HCT116 (cell line): ENCODE measurements at regions not wholly inside any gene's neighbourhood (a gene's known extent, or its start where the extent isn't known, plus 50 kb on each side); places are given as distances from the start of the nearest gene placed in this dataset.

Source experiments
- ATAC-seq: fragments of 200-7000 bp; cut with Tn5 transposase; 2 replicates; pipeline ENCODE4 v1.9.1; 2020; ENCODE audit warnings: mild to moderate bottlenecking, moderate library complexity
- BruUV-seq: library from RNA; stranded (reverse); fragments of 400-500 nt; replicated peaks from 2 replicates; lab custom pipeline; 2021; lab: Mats Ljungman, UMichigan
- CTCF ChIA-PET: fragments of 300-600 bp; sonication (Branson Sonifier 250); formaldehyde crosslinking; loops from one replicate; lab custom pipeline; 2021; ENCODE audit warnings: antibody characterized with exemption; lab: Charles Lee
- POLR2A ChIA-PET: fragments of 300-600, 350-600 bp; sonication (Branson Sonifier 250); formaldehyde crosslinking; loops from one replicate; lab custom pipeline; 2021; ENCODE audit warnings: antibody characterized with exemption; lab: Charles Lee
- RAD21 ChIA-PET, 2 experiments: fragments of 300-600 bp; sonication (Branson Sonifier 250); formaldehyde crosslinking; loops; one replicate each; lab custom pipeline; 2023; ENCODE audit warnings: low total read pairs in 2 of 2; ENCODE audit not compliant: uncharacterized antibody in 2 of 2, unreplicated experiment in 2 of 2, low non-redundant PET in 1 of 2; lab: Charles Lee
- DNase-seq: peaks from one replicate; pipeline ENCODE4 v3.0.0-alpha.2; 2010; ENCODE audit warnings: low read depth, low spot score
- H2AFZ ChIP-seq: fragments of 200-600 bp; shearing (Covaris generic), sonication (generic); 2 replicates; pipeline ENCODE4 v1.6.1; 2017; ENCODE audit warnings: low read depth, mixed run types, mixed read lengths, antibody characterized with exemption, low read length; ENCODE audit not compliant: poor library complexity, severe bottlenecking
- H3K27ac ChIP-seq: 2 replicates; pipeline ENCODE4 v1.5.1; 2012; ENCODE audit warnings: low read depth, low read length
- H3K27me3 ChIP-seq: fragments of 200-600 bp; sonication (generic); 2 replicates; pipeline ENCODE4 v1.6.1; 2016; ENCODE audit warnings: mixed run types, low read length, mixed read lengths; ENCODE audit not compliant: insufficient read depth
- H3K36me3 ChIP-seq, 2 experiments: fragments of 200-500 bp in 1 of 2; fragments of 200-600 bp in 1 of 2; sonication (Bioruptor generic) in 1 of 2; sonication (generic) in 1 of 2; 2 replicates each; pipeline versions ENCODE4 v1.5.1 to v1.6.1; 2014 to 2016; ENCODE audit warnings: low read length in 2 of 2, inconsistent platforms in 1 of 2, mixed read lengths in 1 of 2, mixed run types in 1 of 2; ENCODE audit not compliant: insufficient read depth in 2 of 2, control insufficient read depth in 1 of 2
- H3K4me1 ChIP-seq, 2 experiments: fragments of 200-600 bp in 1 of 2; sonication (generic) in 1 of 2; 2 replicates each; pipeline versions ENCODE4 v1.5.1 to v1.6.1; 2012 to 2017; ENCODE audit warnings: low read length in 2 of 2, inconsistent platforms in 1 of 2, mild to moderate bottlenecking in 1 of 2, mixed read lengths in 1 of 2, mixed run types in 1 of 2, moderate library complexity in 1 of 2; ENCODE audit not compliant: insufficient read depth in 2 of 2, control insufficient read depth in 1 of 2
- H3K4me2 ChIP-seq: fragments of 200-600 bp; sonication (generic); 2 replicates; pipeline ENCODE4 v1.6.1; 2017; ENCODE audit warnings: mixed run types, low read length, mixed read lengths
- H3K4me3 ChIP-seq, 2 experiments: fragments of 200-600 bp in 1 of 2; sonication (generic) in 1 of 2; replicated peaks in 1 of 2; 2 replicates each; pipeline ENCODE4 v1.5.1; 2011 to 2016; ENCODE audit warnings: low read length in 2 of 2, control low read depth in 1 of 2, low read depth in 1 of 2, mild to moderate bottlenecking in 1 of 2, mixed read lengths in 1 of 2, mixed run types in 1 of 2
- H3K79me2 ChIP-seq: fragments of 200-600 bp; sonication (generic); 2 replicates; pipeline ENCODE4 v1.6.1; 2017; ENCODE audit warnings: mild to moderate bottlenecking, mixed run types, low read length, moderate library complexity, mixed read lengths; ENCODE audit not compliant: insufficient read depth
- H3K9ac ChIP-seq: fragments of 200-600 bp; sonication (generic); 2 replicates; pipeline ENCODE4 v1.6.1; 2016; ENCODE audit warnings: low read length, mixed read lengths
- H3K9me2 ChIP-seq: fragments of 200-600 bp; sonication (generic), shearing (Covaris generic); 2 replicates; pipeline ENCODE4 v1.6.1; 2017; ENCODE audit warnings: mixed run types, mild to moderate bottlenecking, moderate library complexity; ENCODE audit not compliant: insufficient read depth
- H3K9me3 ChIP-seq, 2 experiments: fragments of 200-500 bp in 1 of 2; fragments of 200-600 bp in 1 of 2; sonication (Bioruptor generic) in 1 of 2; sonication (generic) in 1 of 2; 2 replicates each; pipeline ENCODE4 v1.6.1; 2014 to 2017; ENCODE audit warnings: low read length in 2 of 2, mixed read lengths in 2 of 2, inconsistent platforms in 1 of 2, low read depth in 1 of 2, mild to moderate bottlenecking in 1 of 2, mixed run types in 1 of 2, moderate library complexity in 1 of 2; ENCODE audit not compliant: control insufficient read depth in 1 of 2, insufficient read depth in 1 of 2
- H4K20me1 ChIP-seq: fragments of 200-600 bp; sonication (generic), shearing (Covaris generic); 2 replicates; pipeline ENCODE4 v1.6.1; 2017; ENCODE audit warnings: mixed run types, mild to moderate bottlenecking, moderate library complexity; ENCODE audit not compliant: insufficient read depth
- EGR1 ChIP-seq: IDR thresholded peaks from 2 replicates; pipeline ENCODE4 v1.6.1; 2012; ENCODE audit warnings: low read depth
- ELF1 ChIP-seq: IDR thresholded peaks from 2 replicates; pipeline ENCODE4 v1.6.1; 2012; ENCODE audit warnings: low read depth, borderline replicate concordance
- EZH2phosphoT487 ChIP-seq: fragments of 200-600 bp; IDR thresholded peaks from 2 replicates; pipeline ENCODE4 v1.6.1; 2018; ENCODE audit warnings: antibody characterized with exemption, borderline replicate concordance
- FOSL1 ChIP-seq: IDR thresholded peaks from 2 replicates; pipeline ENCODE4 v1.6.1; 2012; ENCODE audit warnings: low read depth
- POLR2A ChIP-seq: IDR thresholded peaks from 2 replicates; pipeline ENCODE4 v1.7.0; 2011; ENCODE audit warnings: borderline replicate concordance; ENCODE audit not compliant: insufficient read depth, insufficient read length; ENCODE audit errors: extremely low read depth
- RAD21 ChIP-seq: IDR thresholded peaks from 2 replicates; pipeline ENCODE4 v1.6.1; 2012; ENCODE audit warnings: low read depth, mild to moderate bottlenecking
- SRF ChIP-seq: IDR thresholded peaks from 2 replicates; pipeline ENCODE4 v1.6.1; 2012; ENCODE audit warnings: low read depth
- TCF7L2 ChIP-seq: IDR thresholded peaks from 2 replicates; pipeline ENCODE4 v1.7.0; 2011; ENCODE audit warnings: borderline replicate concordance, inconsistent platforms; ENCODE audit not compliant: insufficient read depth, insufficient read length; ENCODE audit errors: extremely low read depth
- YY1 ChIP-seq: IDR thresholded peaks from 2 replicates; pipeline ENCODE4 v1.6.1; 2011; ENCODE audit warnings: low read length, low read depth, moderate library complexity, mild to moderate bottlenecking; ENCODE audit not compliant: insufficient replicate concordance; ENCODE audit errors: extremely low read depth
- ZFX ChIP-seq: fragments of 450-650 bp; IDR thresholded peaks from 2 replicates; pipeline ENCODE4 v1.6.1; 2017
- intact Hi-C: fragments of 100-400 bp; cut with micrococcal nuclease; formaldehyde crosslinking; loops from 2 replicates; pipeline ENCODE4 v1.10.0; 2022
- TF ChIP-seq, protein P1 (sequence below), 3 experiments: fragments of 200-600 bp in 1 of 3; sonication (generic) in 1 of 3; IDR thresholded peaks in 2 of 3; conservative IDR thresholded peaks in 1 of 3; 2 replicates each; pipeline ENCODE4 v1.5.1; 2012 to 2017; ENCODE audit warnings: low read depth in 2 of 3, low read length in 2 of 3, antibody characterized with exemption in 1 of 3, borderline replicate concordance in 1 of 3, control low read depth in 1 of 3, mild to moderate bottlenecking in 1 of 3, mixed read lengths in 1 of 3, mixed run types in 1 of 3, moderate library complexity in 1 of 3; ENCODE audit not compliant: insufficient read depth in 1 of 3

DNA sequence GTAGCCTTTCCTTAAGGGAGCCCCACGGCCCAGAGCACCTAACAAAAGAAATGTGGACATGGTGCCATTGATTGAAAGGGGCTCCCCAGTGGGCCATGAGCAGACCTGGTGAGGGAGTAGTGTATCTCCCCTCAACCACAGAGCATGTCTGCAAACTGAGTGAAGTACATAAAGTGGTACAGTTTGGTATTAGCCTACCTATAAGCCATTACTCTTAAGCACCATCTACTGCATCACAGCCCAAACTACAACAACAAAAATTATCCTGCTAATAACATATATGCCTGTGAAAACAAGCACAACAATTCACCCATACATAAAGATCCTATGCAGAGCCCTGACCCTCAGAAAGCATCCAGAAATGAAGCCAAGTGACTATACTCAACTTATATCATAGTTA lies 407.8 kb downstream of the PTPRC start:
- DNase-seq: no peak
- CTCF ChIA-PET: no interaction called here
- ATAC-seq: peak; percentile 50

DNA sequence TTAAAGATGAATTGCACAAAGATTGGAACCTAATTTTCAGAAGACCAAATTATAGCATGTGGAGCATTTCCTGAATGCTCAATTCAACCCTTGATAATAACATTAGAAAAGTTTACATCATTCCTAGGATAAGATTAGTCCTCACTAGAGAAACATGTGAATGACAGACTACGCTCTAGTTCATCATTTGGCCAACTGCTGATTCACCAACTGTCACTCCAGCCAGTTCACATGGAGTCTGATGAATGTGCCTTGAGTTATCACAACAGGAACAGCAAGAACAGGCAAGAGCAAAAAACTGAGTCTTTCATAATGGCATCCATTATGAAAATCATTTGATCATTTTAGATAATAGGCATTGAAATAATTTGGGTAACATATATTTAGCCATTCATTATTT lies 415.9 kb downstream of the PTPRC start:
- ChIA-PET POLR2A (no interaction called here), CTCF (no interaction called here), RAD21 (no interaction called here)
- DNase-seq: no peak
- H2AFZ ChIP-seq: no peak overlapping the region
- no peak overlapping the region for H3K27ac ChIP-seq
- H4K20me1 ChIP-seq: no peaks in the 10 kb centered on the region
- intact Hi-C loops: no loop called here
- BruUV-seq: no TSS peak
- H3K4me3 ChIP-seq: no peak overlapping the region
- no peak for ATAC-seq
- H3K4me1 ChIP-seq: no peaks in the 10 kb centered on the region
- no peaks in the 10 kb centered on the region for H3K79me2 ChIP-seq
- H3K9me2 ChIP-seq: no peaks in the 10 kb centered on the region
- no peak overlapping the region for H3K4me2 ChIP-seq
- no peaks in the 10 kb centered on the region for H3K9me3 ChIP-seq
- no peak overlapping the region for H3K9ac ChIP-seq
- H3K36me3 ChIP-seq: no peaks in the 10 kb centered on the region
- H3K27me3 ChIP-seq: no peaks in the 10 kb centered on the region
- TF ChIP-seq EGR1 (no peak), YY1 (no peak), TCF7L2 (no peak), ZFX (no peak), ELF1 (no peak), SRF (no peak), FOSL1 (no peak), POLR2A (no peak), EZH2phosphoT487 (no peak)
- TF ChIP-seq, protein P1, sequence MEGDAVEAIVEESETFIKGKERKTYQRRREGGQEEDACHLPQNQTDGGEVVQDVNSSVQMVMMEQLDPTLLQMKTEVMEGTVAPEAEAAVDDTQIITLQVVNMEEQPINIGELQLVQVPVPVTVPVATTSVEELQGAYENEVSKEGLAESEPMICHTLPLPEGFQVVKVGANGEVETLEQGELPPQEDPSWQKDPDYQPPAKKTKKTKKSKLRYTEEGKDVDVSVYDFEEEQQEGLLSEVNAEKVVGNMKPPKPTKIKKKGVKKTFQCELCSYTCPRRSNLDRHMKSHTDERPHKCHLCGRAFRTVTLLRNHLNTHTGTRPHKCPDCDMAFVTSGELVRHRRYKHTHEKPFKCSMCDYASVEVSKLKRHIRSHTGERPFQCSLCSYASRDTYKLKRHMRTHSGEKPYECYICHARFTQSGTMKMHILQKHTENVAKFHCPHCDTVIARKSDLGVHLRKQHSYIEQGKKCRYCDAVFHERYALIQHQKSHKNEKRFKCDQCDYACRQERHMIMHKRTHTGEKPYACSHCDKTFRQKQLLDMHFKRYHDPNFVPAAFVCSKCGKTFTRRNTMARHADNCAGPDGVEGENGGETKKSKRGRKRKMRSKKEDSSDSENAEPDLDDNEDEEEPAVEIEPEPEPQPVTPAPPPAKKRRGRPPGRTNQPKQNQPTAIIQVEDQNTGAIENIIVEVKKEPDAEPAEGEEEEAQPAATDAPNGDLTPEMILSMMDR (IDR thresholded peaks at IDR 0.05 in 2 of 3, conservative IDR thresholded peaks at IDR 0.05 in 1 of 3; ENCODE audit: borderline replicate concordance in 1 of 3, insufficient read depth in 1 of 3, low read depth in 2 of 3, low read length in 2 of 3): no peak

More for the DNA sequence above, 407.8 kb downstream of the PTPRC start:
- no peak overlapping the region for H2AFZ ChIP-seq
- no peak overlapping the region for H3K9ac ChIP-seq
- RAD21 ChIA-PET: no interaction called here
- no peaks in the 10 kb centered on the region for H4K20me1 ChIP-seq
- H3K4me2 ChIP-seq: no peak overlapping the region
- no peak overlapping the region for H3K27ac ChIP-seq
- H3K36me3 ChIP-seq: no peaks in the 10 kb centered on the region
- TF ChIP-seq RAD21 (peak; percentile 43; the same call in 1 of the 2 replicates), SRF (no peak)
- TF ChIP-seq, protein P1 (IDR thresholded peaks at IDR 0.05 in 2 of 3, conservative IDR thresholded peaks at IDR 0.05 in 1 of 3; ENCODE audit: borderline replicate concordance in 1 of 3, insufficient read depth in 1 of 3, low read depth in 2 of 3, low read length in 2 of 3): peak in 1 of 3 experiments; percentile 18; a peak in 1 of 6 replicates
- POLR2A ChIA-PET: no interaction called here
- no peaks in the 10 kb centered on the region for H3K27me3 ChIP-seq
- H3K79me2 ChIP-seq: no peaks in the 10 kb centered on the region
- no peaks in the 10 kb centered on the region for H3K9me3 ChIP-seq
- H3K4me1 ChIP-seq: no peaks in the 10 kb centered on the region
- H3K9me2 ChIP-seq: no peaks in the 10 kb centered on the region
- H3K4me3 ChIP-seq: no peak overlapping the region
- intact Hi-C loops: no loop called here
- no TSS peak for BruUV-seq
